Keratinocyte (primary cell): ENCODE measurements at regions not wholly inside any gene's neighbourhood (a gene's known extent, or its start where the extent isn't known, plus 50 kb on each side); places are given as distances from the start of the nearest gene placed in this dataset.

ENCODE experiments used
- DNase-seq: peaks from one replicate; pipeline ENCODE4 v3.0.0-alpha.2; 2011; ENCODE audit warnings: low read depth, missing footprints, low spot score
- FAIRE-seq: peaks from 2 replicates; lab custom pipeline; 2011; peaks lifted over from hg19 to GRCh38; lab: Jason Lieb, UNC
- H2AFZ ChIP-seq: 2 replicates; pipeline ENCODE4 v1.6.0; 2012; ENCODE audit warnings: low read length, control low read depth, inconsistent platforms; ENCODE audit not compliant: control insufficient read depth
- H3K27ac ChIP-seq: 2 replicates; pipeline ENCODE4 v1.5.1; 2011; ENCODE audit warnings: low read length; ENCODE audit not compliant: control insufficient read depth, insufficient read depth
- H3K27me3 ChIP-seq: 3 replicates; pipeline ENCODE4 v1.6.0; 2011; ENCODE audit warnings: low read length; ENCODE audit not compliant: control insufficient read depth, insufficient read depth; ENCODE audit errors: extremely low read depth
- H3K36me3 ChIP-seq, 2 experiments: 2 replicates in 1 of 2; 3 replicates in 1 of 2; pipeline ENCODE4 v1.5.1; 2011; ENCODE audit warnings: low read length in 2 of 2, mild to moderate bottlenecking in 1 of 2; ENCODE audit not compliant: control insufficient read depth in 2 of 2, insufficient read depth in 2 of 2; ENCODE audit errors: extremely low read depth in 1 of 2
- H3K4me1 ChIP-seq: 3 replicates; pipeline ENCODE4 v1.5.1; 2011; ENCODE audit warnings: low read length; ENCODE audit not compliant: control insufficient read depth, insufficient read depth; ENCODE audit errors: extremely low read depth
- H3K4me2 ChIP-seq: 3 replicates; pipeline ENCODE4 v1.6.0; 2011; ENCODE audit warnings: low read depth, low read length; ENCODE audit not compliant: control insufficient read depth, insufficient read depth; ENCODE audit errors: extremely low read depth
- H3K4me3 ChIP-seq, 3 experiments: fragments of 200-600 bp in 1 of 3; sonication (generic) in 1 of 3; 2 replicates in 2 of 3; 3 replicates in 1 of 3; pipeline ENCODE4 v1.5.1; 2011 to 2016; ENCODE audit warnings: low read length in 3 of 3, mild to moderate bottlenecking in 3 of 3, control low read depth in 2 of 3, inconsistent platforms in 1 of 3, low read depth in 1 of 3, mixed read lengths in 1 of 3, mixed run types in 1 of 3, moderate library complexity in 1 of 3; ENCODE audit not compliant: control insufficient read depth in 2 of 3, insufficient read depth in 2 of 3; ENCODE audit errors: extremely low read depth in 1 of 3
- H3K79me2 ChIP-seq: 2 replicates; pipeline ENCODE4 v1.6.0; 2012; ENCODE audit warnings: low read length; ENCODE audit not compliant: control insufficient read depth, insufficient read depth
- H3K9ac ChIP-seq: 3 replicates; pipeline ENCODE4 v1.6.0; 2011; ENCODE audit warnings: low read length; ENCODE audit not compliant: control insufficient read depth, insufficient read depth; ENCODE audit errors: extremely low read depth
- H3K9me1 ChIP-seq: 3 replicates; pipeline ENCODE4 v1.6.0; 2011; ENCODE audit warnings: low read length; ENCODE audit not compliant: control insufficient read depth, insufficient read depth; ENCODE audit errors: extremely low read depth
- H3K9me3 ChIP-seq: 2 replicates; pipeline ENCODE4 v1.5.1; 2012; ENCODE audit warnings: low read depth, low read length; ENCODE audit not compliant: control insufficient read depth
- H4K20me1 ChIP-seq: 3 replicates; pipeline ENCODE4 v1.6.0; 2011; ENCODE audit warnings: low read length; ENCODE audit not compliant: control insufficient read depth, insufficient read depth; ENCODE audit errors: extremely low read depth
- EZH2 ChIP-seq: IDR thresholded peaks from one replicate; pipeline ENCODE4 v1.6.1; 2012; ENCODE audit warnings: inconsistent platforms, mild to moderate bottlenecking, low read length, moderate library complexity
- dilution Hi-C: fragments of 300-500 bp; cut with MboI; formaldehyde crosslinking; loops from one replicate; pipeline ENCODE4 v1.7.0; 2020; ENCODE audit warnings: low sequenced_read_pairs; ENCODE audit not compliant: extremely low pct_ligation_motif_present
- TF ChIP-seq, protein P1 (sequence below), 3 experiments: IDR thresholded peaks in 1 of 3; conservative IDR thresholded peaks in 1 of 3; optimal IDR thresholded peaks in 1 of 3; 2 replicates in 2 of 3; 3 replicates in 1 of 3; pipeline versions ENCODE3 to v1.5.1; 2011; ENCODE audit warnings: low read length in 3 of 3, mild to moderate bottlenecking in 3 of 3, moderate library complexity in 2 of 3, control low read depth in 1 of 3, inconsistent platforms in 1 of 3; ENCODE audit not compliant: insufficient read depth in 2 of 3; ENCODE audit errors: extremely low read depth in 1 of 3

DNA sequence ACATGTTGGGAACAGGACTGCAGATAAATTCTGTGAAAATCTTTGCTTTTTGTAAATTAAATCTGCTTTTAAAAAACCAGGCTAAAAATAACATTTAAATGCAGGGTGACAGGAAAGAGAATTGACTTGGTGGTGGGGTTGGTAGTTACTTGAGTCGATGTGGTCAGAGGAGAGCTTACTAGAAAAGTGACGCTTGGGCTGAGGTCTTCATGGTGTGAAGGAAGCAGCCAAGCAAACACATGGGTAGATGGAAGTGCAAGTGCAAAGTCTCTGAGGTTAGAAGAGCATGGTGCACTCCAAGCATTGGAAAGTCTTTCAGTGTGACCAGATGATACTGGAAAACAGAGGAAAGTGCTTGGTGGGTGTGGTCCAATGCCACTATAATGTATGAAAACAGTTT, 86.4 kb upstream of the THBS1 start:
- H3K79me2 ChIP-seq = no peaks in the 10 kb centered on the region
- H3K9ac ChIP-seq = no peak overlapping the region
- H3K27me3 ChIP-seq = no peaks in the 10 kb centered on the region
- no peak overlapping the region for H3K27ac ChIP-seq
- no peaks in the 10 kb centered on the region for H3K9me1 ChIP-seq
- no peak overlapping the region for H2AFZ ChIP-seq
- no peak for TF ChIP-seq EZH2
- TF ChIP-seq, protein P1, sequence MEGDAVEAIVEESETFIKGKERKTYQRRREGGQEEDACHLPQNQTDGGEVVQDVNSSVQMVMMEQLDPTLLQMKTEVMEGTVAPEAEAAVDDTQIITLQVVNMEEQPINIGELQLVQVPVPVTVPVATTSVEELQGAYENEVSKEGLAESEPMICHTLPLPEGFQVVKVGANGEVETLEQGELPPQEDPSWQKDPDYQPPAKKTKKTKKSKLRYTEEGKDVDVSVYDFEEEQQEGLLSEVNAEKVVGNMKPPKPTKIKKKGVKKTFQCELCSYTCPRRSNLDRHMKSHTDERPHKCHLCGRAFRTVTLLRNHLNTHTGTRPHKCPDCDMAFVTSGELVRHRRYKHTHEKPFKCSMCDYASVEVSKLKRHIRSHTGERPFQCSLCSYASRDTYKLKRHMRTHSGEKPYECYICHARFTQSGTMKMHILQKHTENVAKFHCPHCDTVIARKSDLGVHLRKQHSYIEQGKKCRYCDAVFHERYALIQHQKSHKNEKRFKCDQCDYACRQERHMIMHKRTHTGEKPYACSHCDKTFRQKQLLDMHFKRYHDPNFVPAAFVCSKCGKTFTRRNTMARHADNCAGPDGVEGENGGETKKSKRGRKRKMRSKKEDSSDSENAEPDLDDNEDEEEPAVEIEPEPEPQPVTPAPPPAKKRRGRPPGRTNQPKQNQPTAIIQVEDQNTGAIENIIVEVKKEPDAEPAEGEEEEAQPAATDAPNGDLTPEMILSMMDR (optimal IDR thresholded peaks at IDR 0.05 in 1 of 3, IDR thresholded peaks at IDR 0.05 in 1 of 3, conservative IDR thresholded peaks at IDR 0.05 in 1 of 3; ENCODE audit: extremely low read depth in 1 of 3, insufficient read depth in 2 of 3, low read length in 3 of 3) = no peak
- H3K4me2 ChIP-seq = no peak overlapping the region
- peaks cover 10% of the 10 kb centered on the region for H3K4me1 ChIP-seq
- dilution Hi-C loops = no loop called here
- DNase-seq (no peak), FAIRE-seq (no peak)
- H4K20me1 ChIP-seq = no peaks in the 10 kb centered on the region
- no peak overlapping the region for H3K4me3 ChIP-seq
- no peaks in the 10 kb centered on the region for H3K9me3 ChIP-seq
- no peaks in the 10 kb centered on the region for H3K36me3 ChIP-seq

DNA sequence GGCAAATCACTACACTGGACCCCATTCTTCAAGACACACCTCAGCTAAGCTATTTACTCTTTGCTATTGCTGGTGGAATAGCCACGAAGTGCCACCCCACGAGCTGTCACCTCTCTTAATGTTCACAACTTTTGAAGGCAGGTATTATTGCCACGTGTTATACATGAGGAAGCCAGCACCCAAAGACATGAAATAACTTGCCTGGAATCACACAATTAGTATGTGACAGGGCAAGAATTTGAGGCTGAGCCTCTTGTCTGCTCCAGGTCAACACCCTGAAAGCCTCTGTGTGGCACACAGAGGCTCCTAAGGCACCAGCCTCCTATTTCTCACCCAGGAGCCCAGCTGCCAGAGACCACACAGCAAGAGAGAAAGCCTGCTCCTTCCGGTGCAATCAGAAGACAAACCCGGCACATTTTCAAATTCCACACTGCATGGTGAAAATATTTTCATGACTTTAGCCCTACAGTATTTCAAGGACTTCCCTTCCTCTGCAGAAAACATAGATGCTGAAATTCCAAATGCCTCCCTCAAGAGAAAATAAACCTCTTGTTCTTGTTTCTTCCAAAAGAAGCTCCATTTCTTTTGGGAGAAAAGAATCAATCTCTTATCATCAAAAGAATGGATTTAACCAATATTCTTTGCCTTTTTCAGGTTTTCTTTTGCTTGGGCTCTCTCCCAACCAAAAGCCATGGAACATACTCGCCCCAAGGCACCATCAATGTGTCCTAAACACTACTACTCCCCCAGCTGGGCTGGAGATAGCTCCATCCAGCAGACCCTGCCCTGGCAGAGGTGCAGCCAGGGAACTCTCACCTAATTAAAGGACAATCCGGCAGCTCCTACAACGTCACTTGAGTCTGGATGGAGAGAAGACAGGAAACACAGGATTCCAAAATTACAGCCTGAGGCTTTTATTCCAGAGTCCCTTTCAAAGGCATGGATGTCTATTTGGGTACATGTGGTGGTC, 84.7 kb upstream of the THBS1 start:
- Histone ChIP-seq H3K9ac (no peak overlapping the region), H3K36me3 (no peaks in the 10 kb centered on the region), H3K4me3 (no peak overlapping the region), H3K4me2 (no peak overlapping the region), H2AFZ (no peak overlapping the region), H3K9me3 (no peaks in the 10 kb centered on the region), H3K4me1 (peaks cover 12% of the 10 kb centered on the region), H3K79me2 (no peaks in the 10 kb centered on the region), H3K9me1 (no peaks in the 10 kb centered on the region), H3K27me3 (no peaks in the 10 kb centered on the region), H4K20me1 (no peaks in the 10 kb centered on the region), H3K27ac (no peak overlapping the region)
- FAIRE-seq (peak; percentile 83), DNase-seq (no peak)
- dilution Hi-C loops = no loop called here
- no peak for TF ChIP-seq EZH2
- TF ChIP-seq, protein P1 (optimal IDR thresholded peaks at IDR 0.05 in 1 of 3, IDR thresholded peaks at IDR 0.05 in 1 of 3, conservative IDR thresholded peaks at IDR 0.05 in 1 of 3; ENCODE audit: extremely low read depth in 1 of 3, insufficient read depth in 2 of 3, low read length in 3 of 3) = no peak
